HEK293 (cell line): ENCODE measurements at regions not wholly inside any gene's neighbourhood (a gene's known extent, or its start where the extent isn't known, plus 50 kb on each side); places are given as distances from the start of the nearest gene placed in this dataset.

ENCODE experiments used
- CTCF ChIP-seq: fragments of 450-650 bp; formaldehyde crosslinking; IDR thresholded peaks from 2 replicates; pipeline ENCODE4 v1.5.1; 2016; ENCODE audit warnings: missing biosample characterization, missing genetic modification characterization
- FEZF1 ChIP-seq: fragments of 450-650 bp; formaldehyde crosslinking; IDR thresholded peaks from 2 replicates; pipeline ENCODE4 v1.5.1; 2016; ENCODE audit warnings: missing biosample characterization, missing genetic modification characterization
- REST ChIP-seq: fragments of 450-650 bp; formaldehyde crosslinking; IDR thresholded peaks from 2 replicates; pipeline ENCODE4 v1.5.1; 2016; ENCODE audit warnings: missing biosample characterization, missing genetic modification characterization
- YY1 ChIP-seq: fragments of 450-650 bp; formaldehyde crosslinking; IDR thresholded peaks from 2 replicates; pipeline ENCODE4 v1.5.1; 2018; ENCODE audit warnings: missing biosample characterization, missing genetic modification characterization
- ZBTB7A ChIP-seq: fragments of 450-650 bp; formaldehyde crosslinking; IDR thresholded peaks from 2 replicates; pipeline ENCODE4 v1.5.1; 2016; ENCODE audit warnings: low read depth, missing biosample characterization, missing genetic modification characterization
- ZIC2 ChIP-seq: fragments of 450-650 bp; formaldehyde crosslinking; IDR thresholded peaks from 2 replicates; pipeline ENCODE4 v1.5.1; 2016; ENCODE audit warnings: missing biosample characterization, missing genetic modification characterization
- ZNF169 ChIP-seq: fragments of 450-650 bp; formaldehyde crosslinking; IDR thresholded peaks from 2 replicates; pipeline ENCODE4 v1.5.1; 2016; ENCODE audit warnings: missing biosample characterization, missing genetic modification characterization
- ZNF221 ChIP-seq: fragments of 450-650 bp; formaldehyde crosslinking; IDR thresholded peaks from 2 replicates; pipeline ENCODE4 v1.5.1; 2017; ENCODE audit warnings: missing biosample characterization, missing genetic modification characterization, borderline replicate concordance
- ZNF274 ChIP-seq, 2 experiments: fragments of 200-500 bp in 1 of 2; fragments of 450-650 bp in 1 of 2; sonication (Bioruptor generic) in 1 of 2; formaldehyde crosslinking in 1 of 2; IDR thresholded peaks; 2 replicates each; pipeline versions ENCODE4 v1.5.1 to v1.6.1; 2014 to 2016; ENCODE audit warnings: borderline replicate concordance in 1 of 2, inconsistent platforms in 1 of 2, low read length in 1 of 2, missing biosample characterization in 1 of 2, missing genetic modification characterization in 1 of 2
- ZNF37A ChIP-seq: fragments of 450-650 bp; IDR thresholded peaks from 2 replicates; pipeline ENCODE4 v1.5.1; 2018; ENCODE audit warnings: missing biosample characterization, missing genetic modification characterization
- ZNF621 ChIP-seq: fragments of 450-650 bp; formaldehyde crosslinking; IDR thresholded peaks from 2 replicates; pipeline ENCODE4 v1.5.1; 2017; ENCODE audit warnings: missing biosample characterization, missing genetic modification characterization
- ZSCAN18 ChIP-seq: fragments of 450-650 bp; formaldehyde crosslinking; IDR thresholded peaks from 2 replicates; pipeline ENCODE4 v1.5.1; 2016; ENCODE audit warnings: missing biosample characterization, missing genetic modification characterization

- TF ChIP-seq ZNF169 (tag by site-specific recombination) (no peak), REST (tag by site-specific recombination) (no peak), ZNF274 (IDR thresholded peaks at IDR 0.05; ENCODE audit: low read length) (no peak), ZNF274 (tag by site-specific recombination; IDR thresholded peaks at IDR 0.05; ENCODE audit: borderline replicate concordance) (no peak), ZNF221 (tag by site-specific recombination) (no peak), CTCF (tag by site-specific recombination) (no peak), ZNF37A (tag by site-specific recombination) (no peak), YY1 (tag by site-specific recombination) (no peak), ZNF621 (tag by site-specific recombination) (no peak), ZIC2 (tag by site-specific recombination) (no peak), ZSCAN18 (tag by site-specific recombination) (no peak), FEZF1 (tag by site-specific recombination) (no peak), ZBTB7A (tag by site-specific recombination) (no peak)
Measured at GRCh38 chr21:33149181-33149580, 79.2 kb downstream of the OLIG1 start.
